Esophagus muscularis mucosa (tissue), 3 donors: ENCODE measurements at regions not wholly inside any gene's neighbourhood (a gene's known extent, or its start where the extent isn't known, plus 50 kb on each side); places are given as distances from the start of the nearest gene placed in this dataset.

Experiments
- POLR2A ChIP-seq: fragments of 450-650 bp; IDR thresholded peaks from one replicate; pipeline ENCODE4 v1.6.1; 2017; ENCODE audit warnings: antibody characterized with exemption, moderate library complexity, mild to moderate bottlenecking, low read depth
- TF ChIP-seq, protein P1 (sequence below), 3 experiments: fragments of 200-600 bp in 2 of 3; fragments of 450-650 bp in 1 of 3; sonication (generic) in 2 of 3; IDR thresholded peaks; one replicate each; pipeline ENCODE4 v1.5.1; 2017 to 2019; ENCODE audit warnings: antibody characterized with exemption in 3 of 3, mild to moderate bottlenecking in 2 of 3, moderate library complexity in 1 of 3

DNA sequence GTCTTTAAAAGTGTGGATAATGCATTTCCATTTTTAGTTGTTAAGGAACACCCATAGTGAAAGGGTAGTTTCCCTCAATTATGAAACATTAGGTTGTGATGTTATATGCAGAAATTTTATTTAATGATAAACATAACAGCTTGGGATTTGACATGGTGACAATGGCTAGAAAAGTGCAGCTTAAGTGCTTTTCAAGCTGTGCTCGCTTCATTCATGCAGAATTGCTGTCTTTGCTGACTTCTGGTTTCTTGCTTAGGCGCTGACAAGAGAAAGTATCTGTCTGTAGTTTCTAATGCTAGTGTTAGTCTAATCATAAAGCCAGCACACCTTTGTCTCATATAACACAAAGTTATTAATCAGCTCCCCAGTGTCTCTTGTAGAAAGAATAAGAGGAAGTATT is 170.0 kb downstream of the ARL5B start:
- TF ChIP-seq, protein P1, sequence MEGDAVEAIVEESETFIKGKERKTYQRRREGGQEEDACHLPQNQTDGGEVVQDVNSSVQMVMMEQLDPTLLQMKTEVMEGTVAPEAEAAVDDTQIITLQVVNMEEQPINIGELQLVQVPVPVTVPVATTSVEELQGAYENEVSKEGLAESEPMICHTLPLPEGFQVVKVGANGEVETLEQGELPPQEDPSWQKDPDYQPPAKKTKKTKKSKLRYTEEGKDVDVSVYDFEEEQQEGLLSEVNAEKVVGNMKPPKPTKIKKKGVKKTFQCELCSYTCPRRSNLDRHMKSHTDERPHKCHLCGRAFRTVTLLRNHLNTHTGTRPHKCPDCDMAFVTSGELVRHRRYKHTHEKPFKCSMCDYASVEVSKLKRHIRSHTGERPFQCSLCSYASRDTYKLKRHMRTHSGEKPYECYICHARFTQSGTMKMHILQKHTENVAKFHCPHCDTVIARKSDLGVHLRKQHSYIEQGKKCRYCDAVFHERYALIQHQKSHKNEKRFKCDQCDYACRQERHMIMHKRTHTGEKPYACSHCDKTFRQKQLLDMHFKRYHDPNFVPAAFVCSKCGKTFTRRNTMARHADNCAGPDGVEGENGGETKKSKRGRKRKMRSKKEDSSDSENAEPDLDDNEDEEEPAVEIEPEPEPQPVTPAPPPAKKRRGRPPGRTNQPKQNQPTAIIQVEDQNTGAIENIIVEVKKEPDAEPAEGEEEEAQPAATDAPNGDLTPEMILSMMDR (IDR thresholded peaks at IDR 0.05): no peak
- no peak for TF ChIP-seq POLR2A
